Gastroesophageal sphincter (tissue), 3 donors: ENCODE measurements at regions not wholly inside any gene's neighbourhood (a gene's known extent, or its start where the extent isn't known, plus 50 kb on each side); places are given as distances from the start of the nearest gene placed in this dataset.

ENCODE experiments used
- POLR2A ChIP-seq, 2 donors: fragments of 450-650 bp; IDR thresholded peaks; one replicate each; pipeline ENCODE4 v1.6.1; 2017; ENCODE audit warnings: antibody characterized with exemption in 2 of 2, mild to moderate bottlenecking in 2 of 2, moderate library complexity in 1 of 2
- TF ChIP-seq, protein P1 (sequence below), 4 experiments: fragments of 200-600 bp in 2 of 4; fragments of 450-650 bp in 2 of 4; sonication (generic) in 1 of 4; IDR thresholded peaks; one replicate each; pipeline ENCODE4 v1.5.1; 2017 to 2019; ENCODE audit warnings: antibody characterized with exemption in 4 of 4, mild to moderate bottlenecking in 2 of 4, moderate library complexity in 2 of 4

DNA sequence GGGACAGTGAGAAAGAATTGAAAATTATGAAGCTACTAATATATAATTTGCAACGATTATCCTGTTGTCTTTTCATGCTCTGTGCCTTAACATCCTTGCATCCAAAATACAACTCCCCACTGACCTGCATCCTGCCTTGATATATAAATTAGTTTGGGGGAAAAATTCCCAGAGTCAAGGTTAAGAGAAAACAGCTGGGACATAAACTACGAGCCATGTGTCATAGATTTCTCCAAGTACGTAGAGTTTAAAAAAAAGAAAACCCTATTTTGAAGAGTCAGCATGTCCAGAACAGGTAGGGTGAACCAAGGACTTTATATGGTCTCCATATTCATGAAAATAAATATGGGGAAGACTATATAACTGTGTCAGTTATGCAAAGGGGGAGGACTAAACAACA is 123.8 kb upstream of the MARCKS start:
- TF ChIP-seq, protein P1, sequence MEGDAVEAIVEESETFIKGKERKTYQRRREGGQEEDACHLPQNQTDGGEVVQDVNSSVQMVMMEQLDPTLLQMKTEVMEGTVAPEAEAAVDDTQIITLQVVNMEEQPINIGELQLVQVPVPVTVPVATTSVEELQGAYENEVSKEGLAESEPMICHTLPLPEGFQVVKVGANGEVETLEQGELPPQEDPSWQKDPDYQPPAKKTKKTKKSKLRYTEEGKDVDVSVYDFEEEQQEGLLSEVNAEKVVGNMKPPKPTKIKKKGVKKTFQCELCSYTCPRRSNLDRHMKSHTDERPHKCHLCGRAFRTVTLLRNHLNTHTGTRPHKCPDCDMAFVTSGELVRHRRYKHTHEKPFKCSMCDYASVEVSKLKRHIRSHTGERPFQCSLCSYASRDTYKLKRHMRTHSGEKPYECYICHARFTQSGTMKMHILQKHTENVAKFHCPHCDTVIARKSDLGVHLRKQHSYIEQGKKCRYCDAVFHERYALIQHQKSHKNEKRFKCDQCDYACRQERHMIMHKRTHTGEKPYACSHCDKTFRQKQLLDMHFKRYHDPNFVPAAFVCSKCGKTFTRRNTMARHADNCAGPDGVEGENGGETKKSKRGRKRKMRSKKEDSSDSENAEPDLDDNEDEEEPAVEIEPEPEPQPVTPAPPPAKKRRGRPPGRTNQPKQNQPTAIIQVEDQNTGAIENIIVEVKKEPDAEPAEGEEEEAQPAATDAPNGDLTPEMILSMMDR (IDR thresholded peaks at IDR 0.05) = no peak
- no peak for TF ChIP-seq POLR2A (IDR thresholded peaks at IDR 0.05)
